GM18870 (cell line): ENCODE measurements at regions not wholly inside any gene's neighbourhood (a gene's known extent, or its start where the extent isn't known, plus 50 kb on each side); places are given as distances from the start of the nearest gene placed in this dataset.

Experiments
- ATAC-seq: cut with Tn5 transposase; IDR thresholded peaks from one replicate; pipeline ENCODE4 v1.9.1; 2021; ENCODE audit warnings: moderate library complexity; ENCODE audit not compliant: unreplicated experiment

DNA sequence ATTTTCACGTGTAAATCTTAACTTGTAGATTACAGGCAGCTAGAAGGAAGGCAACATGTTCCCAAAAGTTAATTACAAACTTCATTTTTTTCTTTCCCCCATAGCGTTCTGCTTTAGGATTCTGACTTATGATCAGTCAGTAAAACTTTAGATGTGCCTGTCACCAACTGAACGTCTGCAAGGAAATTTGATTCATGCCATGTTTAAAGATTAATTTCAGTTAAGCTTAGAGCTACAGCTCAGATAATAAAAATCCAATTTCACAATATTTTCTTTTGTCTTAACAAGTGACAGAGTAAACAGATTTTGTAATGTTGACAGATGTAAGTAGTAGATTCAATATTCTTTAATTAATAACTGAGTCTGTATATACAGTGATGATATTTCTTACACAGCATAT is 253.1 kb downstream of the NFKBIZ start:
- no peak for ATAC-seq

DNA sequence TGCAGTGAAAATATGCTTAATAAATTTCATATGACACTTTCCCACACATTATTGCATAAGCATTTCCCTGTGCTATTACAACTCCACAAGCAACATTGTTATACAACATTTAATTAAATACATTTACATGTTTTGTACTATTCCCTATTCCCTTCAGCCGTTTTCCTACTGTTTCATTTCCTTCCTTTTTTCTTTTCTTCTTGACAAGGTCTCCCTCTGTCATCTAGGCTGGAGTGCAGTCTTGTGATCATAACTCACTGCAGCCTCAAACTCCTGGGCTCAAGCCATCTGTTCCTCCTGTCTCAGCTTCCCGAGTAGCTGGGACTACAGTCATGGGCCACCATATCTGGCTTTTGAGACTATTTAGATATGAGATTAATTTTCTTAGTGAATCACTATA is 254.7 kb downstream of the NFKBIZ start:
- no peak for ATAC-seq

DNA sequence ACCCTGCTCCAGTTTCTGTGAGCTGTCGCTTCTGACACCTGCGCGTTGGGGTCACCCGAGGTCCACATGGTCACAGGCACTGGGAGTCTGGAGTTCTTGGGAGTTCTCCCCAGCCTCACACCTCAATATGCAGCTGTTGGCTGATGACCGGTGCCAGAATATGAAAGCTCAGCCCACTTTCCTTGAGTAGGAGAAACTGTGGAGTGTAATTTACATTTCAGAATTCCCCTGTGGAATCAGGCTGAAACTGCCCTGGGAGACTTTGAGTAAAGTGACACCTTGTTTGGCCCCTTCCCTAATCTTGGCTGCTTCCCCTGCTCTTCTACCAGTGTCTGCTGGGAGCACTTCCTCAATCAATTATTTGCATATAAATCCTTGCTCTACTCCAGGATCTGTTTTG is 255.9 kb downstream of the NFKBIZ start:
- no peak for ATAC-seq

DNA sequence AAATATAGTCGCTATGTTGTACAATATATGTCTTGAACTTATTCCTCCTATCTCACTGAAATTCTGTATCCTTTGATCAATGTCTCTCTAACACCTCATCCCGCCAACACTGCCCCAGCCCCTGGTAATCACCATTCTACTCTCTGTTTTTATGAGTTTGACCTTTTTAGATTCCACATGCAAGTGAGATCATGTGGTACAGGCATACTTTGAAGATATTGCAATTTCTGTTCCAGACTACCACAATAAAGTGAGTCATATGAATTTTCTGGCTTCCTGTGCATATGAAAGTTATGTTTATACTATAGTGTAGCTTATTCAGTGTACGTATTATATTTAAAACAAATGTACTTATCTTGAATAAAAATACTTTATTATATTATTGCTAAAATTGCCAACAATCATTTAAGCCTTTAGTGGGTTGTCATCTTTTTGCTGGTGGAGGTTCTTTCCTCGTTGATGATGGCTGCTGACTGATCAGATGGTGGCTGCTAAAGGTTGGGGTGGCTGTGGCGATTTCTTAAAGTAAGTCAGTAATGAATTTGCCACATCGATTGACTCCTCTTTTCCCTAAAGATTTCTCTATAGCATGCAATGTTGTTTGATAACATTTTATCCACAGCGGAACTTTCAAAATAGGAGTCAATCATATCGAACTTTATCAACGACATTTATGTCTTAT is 257.2 kb downstream of the NFKBIZ start:
- ATAC-seq, result no peak

DNA sequence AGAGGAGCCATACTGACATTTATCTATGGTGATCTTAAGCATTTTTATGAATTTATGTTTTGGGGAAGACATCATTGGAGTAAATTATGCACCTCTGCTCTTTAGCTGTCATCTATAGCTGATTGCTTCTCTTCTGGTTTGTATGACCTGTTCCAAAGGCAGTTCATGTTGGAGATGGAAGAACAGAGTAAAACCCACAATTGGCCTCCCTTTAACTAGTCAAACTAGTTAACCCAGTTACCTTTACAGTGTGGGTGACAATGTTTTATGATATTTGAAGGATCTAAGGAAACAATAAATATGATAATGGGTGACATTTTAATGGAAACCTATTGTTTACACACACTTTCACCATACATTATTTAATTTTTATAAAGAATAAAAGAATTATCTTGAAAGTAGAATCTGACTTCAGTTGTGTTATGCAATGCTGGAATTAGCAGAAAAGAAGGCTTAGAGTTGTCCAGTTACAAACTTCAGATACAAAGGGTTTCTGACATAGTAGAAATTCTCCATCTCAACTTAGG is 263.5 kb downstream of the NFKBIZ start:
- ATAC-seq, result no peak

DNA sequence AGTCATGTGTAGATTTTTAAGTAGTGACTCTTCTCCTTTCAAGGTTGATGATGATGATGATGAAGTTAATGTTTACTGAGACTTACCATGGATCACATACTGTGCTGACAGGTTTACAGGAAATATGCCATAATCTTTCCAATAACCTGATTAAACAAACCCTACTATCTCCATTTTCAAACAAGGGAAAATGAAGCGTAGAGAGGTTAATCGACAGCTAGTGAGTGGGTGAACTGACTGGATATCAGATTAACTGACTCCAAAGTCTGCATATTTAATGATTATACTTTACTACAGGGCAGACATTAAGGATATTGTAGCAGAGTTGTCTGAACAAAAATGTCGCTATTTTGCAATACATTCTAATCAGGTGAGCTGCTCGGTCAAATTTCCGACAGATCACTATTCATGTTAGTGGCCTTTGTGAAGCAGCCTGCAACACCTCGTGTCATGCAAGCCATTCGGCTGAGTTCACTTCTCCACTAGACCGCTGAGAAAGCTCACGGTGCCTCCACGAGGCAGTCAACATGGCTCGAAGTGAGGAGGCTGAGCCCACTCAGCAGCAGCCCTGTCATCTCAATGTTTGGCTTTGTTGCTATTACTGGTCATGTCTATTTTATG is 264.2 kb downstream of the NFKBIZ start:
- ATAC-seq, result no peak

DNA sequence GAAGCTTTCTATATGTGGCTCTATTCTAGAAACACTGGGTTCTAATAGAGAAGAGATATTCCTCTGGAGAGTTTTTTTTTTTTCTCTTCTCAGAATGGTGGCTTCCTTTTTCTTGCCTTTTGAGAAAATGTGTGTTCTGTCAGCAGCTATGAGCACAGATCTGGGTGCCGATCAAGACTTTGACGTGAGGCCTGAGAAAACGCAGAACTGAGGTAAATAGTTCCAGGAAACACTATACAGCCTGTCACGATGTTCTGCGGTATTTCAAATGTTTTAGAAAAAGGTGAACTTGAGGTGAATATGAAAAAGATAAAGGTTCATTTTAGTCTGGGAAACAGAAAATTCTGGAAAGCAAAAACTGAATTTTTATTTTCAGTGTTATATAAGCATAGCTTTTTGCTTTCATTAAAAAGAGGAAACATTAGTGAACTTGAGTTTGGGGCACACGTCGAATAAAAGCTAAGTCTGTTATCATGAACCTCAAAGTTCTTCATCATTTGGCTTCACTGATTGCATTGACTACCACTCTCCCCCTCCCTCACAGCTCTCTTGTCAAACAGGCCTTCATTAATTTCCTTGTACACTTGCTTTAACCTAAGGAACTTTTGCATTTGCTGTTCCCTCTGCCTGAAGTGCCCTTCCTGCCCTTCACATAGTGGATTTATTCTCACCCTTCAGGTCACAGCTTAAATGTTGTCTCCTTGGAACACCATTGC is 265.1 kb downstream of the NFKBIZ start:
- no peak for ATAC-seq

DNA sequence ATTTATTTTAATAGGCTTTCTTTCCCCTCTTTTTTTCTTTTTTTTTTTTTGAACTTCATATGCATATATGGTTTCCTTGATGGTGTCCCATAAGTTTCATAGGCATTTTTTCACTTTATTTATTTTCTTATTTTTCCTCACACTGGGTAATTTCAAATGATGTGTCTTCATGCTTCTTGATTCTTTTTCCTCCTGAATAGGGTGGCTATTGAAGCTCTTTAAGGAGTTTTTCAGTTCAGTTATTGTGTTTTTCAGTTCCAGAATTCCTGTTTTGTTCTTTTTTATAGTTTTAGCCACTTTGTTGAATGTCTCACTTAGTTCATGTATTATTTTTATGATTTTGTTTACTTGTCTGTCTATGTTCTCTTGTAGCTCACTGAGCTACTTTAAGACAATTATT is 273.2 kb downstream of the NFKBIZ start:
- ATAC-seq, result no peak

DNA sequence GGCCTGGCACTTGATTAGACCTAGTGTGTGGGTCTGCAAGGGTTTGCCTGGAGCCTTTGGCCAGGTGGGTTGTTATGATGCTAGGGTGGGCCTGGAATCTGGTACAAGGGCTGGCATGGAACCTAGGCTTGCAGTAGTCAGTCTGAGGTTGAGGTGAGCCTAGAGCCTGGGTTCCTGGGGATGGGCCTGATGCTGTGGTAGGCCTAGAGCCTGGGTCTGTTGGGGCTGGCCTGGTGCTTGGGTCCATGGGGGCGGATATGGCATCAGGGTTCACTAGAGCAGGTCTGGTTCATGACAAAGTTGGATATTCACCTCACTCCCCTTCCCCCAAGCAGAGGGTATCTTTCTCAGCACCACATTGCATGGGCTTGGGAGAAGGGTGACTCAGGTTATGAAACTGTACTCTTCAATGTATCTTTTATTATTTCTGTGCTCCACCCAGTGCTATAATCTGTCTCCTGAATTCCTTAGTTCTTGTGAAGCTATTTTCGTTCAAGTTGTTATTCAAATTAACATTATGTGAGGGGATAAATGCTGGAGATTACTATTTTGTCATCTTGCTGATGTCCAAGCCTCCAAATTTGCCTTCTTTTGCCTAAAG is 274.4 kb downstream of the NFKBIZ start:
- ATAC-seq, result no peak

DNA sequence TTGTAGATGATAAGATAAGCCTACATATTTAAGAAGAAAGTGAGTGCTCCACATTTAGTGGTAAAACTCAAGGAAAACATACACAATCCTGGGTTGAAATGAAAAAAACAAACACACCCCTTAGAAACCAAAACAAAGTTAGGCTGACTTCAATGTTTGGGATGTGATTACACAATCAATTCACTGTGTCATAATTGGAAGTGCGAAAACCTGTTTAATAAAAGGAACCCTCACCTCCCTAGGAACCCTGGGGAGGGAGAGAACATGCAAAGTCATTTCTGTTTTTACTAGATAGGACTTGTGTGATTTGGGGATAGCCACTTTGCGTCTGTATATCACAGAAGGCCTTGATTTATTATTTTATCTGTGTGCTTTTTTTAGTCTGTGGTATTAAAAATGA is 275.0 kb downstream of the NFKBIZ start:
- ATAC-seq, result no peak

DNA sequence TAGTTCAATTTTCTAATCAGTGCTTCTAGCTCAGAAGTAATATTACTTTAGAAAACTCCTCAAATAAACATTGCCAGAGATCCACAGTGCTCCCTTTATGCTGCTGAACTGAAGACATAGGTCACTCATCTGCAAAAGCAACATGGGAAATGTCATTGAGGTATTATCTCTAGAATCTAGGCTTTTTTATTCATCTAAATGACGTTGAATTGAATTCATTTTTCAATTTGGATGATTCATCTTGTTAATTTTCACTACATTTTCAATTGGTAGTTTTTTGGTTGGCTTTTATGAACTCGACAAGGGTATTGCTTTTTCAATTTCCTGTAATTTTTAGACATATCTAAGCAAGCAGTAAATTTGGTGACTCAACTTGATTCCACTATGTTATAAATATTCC is 275.4 kb downstream of the NFKBIZ start:
- ATAC-seq, result no peak

DNA sequence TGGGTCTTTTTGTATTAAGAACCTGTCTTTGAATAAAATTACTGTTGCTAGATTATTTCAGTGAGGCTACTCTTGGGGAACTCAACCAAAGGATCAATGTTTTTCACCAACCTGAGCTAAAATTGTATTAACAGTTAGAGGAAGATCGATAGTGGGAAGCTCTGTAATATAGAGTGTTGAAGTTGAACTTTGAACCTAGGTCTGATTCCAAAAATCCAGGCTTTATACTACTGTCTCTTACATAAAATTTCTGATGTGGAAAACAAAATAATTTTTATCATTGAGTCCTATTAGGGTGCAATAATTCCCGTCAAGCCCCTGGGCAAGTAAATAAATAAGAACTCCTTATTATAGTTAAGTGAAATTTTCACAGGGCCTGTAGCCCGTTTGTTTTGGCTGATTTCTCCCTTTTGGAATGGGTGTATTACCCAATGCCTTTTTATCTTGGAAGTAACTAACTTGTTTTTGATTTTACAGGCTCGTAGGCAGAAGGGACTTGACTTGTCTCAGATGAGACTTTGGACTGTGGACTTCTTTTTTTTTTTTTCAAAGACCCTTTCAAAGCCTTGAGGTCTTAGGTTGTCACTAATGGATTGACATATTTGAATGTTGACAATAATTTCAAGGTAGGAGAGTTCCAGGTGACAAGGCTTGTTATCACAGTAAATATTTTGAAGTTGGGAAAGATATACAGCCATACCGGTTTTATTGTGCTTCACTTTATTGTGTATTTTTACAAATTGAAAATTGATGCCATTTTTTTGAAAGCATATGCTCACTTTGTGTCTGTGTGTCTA is 276.1 kb downstream of the NFKBIZ start:
- ATAC-seq, result no peak

DNA sequence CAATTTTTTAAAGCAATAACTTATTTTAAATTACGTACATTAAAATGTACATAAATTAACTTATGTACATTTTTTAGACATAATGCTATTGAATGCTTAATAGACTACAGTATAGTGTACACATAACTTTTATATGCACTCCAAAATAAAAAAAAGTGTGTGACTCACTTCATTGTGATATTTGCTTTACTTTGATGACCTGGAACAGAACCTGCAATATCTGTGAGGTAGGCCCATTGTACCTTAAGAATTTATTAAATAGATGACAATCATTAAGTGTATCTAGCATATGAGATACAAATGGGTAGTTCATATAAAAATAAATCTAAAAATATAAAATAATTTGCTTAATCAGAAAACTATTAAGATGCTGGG is 276.7 kb downstream of the NFKBIZ start:
- ATAC-seq, result no peak

DNA sequence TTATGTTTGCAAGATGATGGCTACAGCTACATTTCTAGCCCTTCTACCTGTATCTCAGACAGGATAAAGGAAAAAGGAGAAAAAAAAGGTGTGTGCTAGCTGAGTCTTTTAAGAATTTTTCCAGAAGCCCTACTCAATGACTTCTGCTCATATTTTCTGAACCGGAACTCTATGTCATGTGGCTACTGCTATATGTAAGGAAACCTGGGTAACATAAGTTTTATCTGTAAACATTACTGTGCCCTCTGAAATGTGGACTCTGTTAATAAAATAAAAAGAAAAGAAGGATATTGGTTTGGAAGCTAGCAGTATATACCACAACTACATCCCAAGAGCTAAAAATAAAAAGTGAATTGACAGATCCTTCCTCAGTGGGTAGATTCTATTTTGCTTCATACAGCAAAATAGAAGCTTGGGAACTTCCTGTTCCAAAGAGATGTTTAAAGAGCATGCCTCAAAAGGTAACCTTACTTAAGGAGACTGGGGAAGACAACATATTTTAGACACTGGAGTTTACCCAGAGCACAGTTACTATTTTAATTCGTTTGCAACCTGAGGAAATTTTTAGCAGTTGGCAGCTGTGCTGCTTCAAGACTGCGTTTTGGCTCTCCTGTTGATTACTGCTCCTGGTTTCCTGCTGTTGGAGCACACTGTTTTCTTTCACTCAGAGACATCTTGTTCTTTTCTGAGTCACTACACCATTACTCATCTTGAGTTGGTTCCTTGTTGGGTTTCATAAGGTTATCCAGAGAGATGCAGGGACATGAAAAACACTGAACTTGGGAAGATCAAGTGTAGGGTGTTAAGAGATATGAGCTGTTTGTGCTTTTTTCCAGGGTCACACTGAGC is 280.7 kb downstream of the NFKBIZ start:
- ATAC-seq, result no peak

DNA sequence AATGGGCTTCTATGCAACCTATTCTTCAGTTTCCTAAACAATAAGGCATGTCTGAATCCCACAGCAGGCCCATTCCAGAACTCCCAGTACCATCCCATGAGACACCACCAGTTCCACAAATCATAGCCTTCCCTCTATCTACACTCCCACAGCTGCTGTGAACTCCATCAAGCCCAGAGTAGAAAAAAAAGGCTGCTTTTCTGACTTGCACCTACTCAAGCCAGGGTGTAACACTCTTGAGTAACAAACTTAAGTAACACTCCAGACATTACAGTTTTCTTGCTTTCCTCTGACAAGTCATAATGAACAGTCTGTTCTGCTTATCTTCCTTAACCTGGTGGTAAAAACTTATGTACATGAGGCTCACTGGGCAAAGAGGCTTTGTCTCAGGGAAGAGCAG is 283.1 kb downstream of the NFKBIZ start:
- no peak for ATAC-seq

DNA sequence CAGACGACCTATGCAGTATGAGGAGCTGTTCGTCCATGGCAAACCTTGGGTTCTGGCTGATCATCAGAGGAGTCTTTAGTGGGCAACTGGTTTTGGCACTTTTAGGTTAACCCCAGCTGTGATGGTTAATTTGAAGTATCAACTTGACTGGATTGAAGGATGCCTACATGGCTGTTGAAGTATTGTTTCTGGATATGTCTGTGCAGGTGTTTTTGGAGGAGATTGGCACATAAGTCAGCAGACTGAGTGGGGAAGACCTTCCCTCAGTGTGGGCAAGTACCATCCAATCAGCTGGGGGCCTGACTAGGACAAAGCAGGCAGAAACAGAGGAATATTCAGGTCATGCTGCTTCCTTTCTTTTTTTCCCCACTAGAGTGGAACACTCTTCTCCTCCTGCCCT is 284.1 kb downstream of the NFKBIZ start:
- ATAC-seq, result no peak

DNA sequence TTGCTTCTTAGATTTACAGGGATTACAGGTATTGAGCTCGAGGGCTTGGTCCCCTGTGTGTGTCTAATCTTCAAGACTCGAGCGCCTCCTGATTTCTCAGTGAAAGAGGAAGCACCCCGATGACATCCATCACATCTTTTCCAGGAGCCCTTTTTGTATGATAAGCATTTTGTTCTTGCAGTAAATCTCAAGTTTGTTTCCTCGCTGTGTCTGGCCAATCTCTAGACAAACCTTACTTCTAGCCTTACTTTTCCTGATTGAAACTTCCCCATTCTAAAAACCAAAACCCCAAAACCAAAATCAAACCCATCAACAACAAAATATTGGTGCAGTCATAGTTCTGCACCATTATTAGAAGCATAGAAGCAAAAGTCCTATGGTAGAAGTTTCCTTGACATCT is 286.0 kb downstream of the NFKBIZ start:
- no peak for ATAC-seq

DNA sequence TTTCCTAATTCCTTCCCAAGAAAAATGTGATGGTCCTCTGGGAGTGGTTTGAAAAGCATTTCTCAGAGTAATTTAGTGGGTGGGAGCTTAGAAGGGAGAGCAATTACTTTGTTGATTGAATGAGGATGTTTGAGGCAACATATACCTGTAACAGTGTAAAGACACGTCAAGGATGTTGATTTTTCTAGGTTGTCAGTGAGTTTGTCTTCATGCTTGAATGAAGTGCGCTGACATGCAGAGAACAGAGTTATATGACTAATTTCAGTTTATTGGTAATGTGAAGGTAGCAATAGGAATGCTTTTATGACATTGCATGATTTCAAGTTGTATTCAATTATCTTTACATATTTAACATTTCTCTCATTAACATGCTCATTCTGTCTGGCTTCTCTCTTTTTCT is 286.9 kb downstream of the NFKBIZ start:
- ATAC-seq, result no peak

DNA sequence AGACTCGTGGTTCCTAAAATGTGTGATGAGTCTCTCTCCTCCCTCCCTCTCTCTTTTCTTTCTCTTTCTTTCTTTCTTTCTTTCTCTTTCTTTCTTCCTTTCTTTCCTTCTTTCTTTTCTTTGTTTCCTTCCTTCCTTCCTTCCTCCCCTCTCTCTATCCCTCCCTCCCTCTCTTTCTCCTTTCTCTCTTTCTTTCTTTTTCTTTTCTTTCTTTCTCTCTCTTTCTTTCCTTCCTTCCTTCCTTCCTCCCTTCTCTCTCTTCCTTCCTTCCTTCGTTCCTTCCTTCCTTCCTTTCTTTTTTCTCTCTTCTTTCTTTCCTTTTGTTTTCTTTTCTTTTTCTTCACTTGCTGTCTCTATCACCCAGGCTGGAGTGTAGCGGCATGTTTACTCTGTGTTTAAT is 290.8 kb downstream of the NFKBIZ start:
- ATAC-seq, result no peak
